Progenitor cell of endocrine pancreas (in vitro differentiated cells): ENCODE measurements at regions not wholly inside any gene's neighbourhood (a gene's known extent, or its start where the extent isn't known, plus 50 kb on each side); places are given as distances from the start of the nearest gene placed in this dataset.

ENCODE experiments used
- DNase-seq: peaks from one replicate; pipeline ENCODE4 v3.0.0; 2021; ENCODE audit warnings: low spot score; ENCODE audit not compliant: unreplicated experiment
- H3K27ac Mint-ChIP-seq: 2 replicates; pipeline ENCODE4 v1.8.0; 2021; ENCODE audit warnings: mild to moderate bottlenecking, moderate library complexity, mixed read lengths
- H3K27me3 Mint-ChIP-seq: 2 replicates; pipeline ENCODE4 v1.8.0; 2021; ENCODE audit warnings: mixed read lengths
- H3K36me3 Mint-ChIP-seq: 2 replicates; pipeline ENCODE4 v1.8.0; 2022; ENCODE audit warnings: mixed read lengths; ENCODE audit not compliant: insufficient read depth
- H3K4me1 Mint-ChIP-seq: 2 replicates; pipeline ENCODE4 v1.8.0; 2021; ENCODE audit warnings: low read depth, mixed read lengths
- H3K4me3 Mint-ChIP-seq: 2 replicates; pipeline ENCODE4 v1.8.0; 2021; ENCODE audit warnings: low read depth, mild to moderate bottlenecking, moderate library complexity, mixed read lengths
- H3K9me3 Mint-ChIP-seq: 2 replicates; pipeline ENCODE4 v1.8.0; 2021; ENCODE audit warnings: low read depth, mixed read lengths
- TF ChIP-seq, protein P1 (sequence below): fragments of 200-600 bp; sonication (generic); IDR thresholded peaks from one replicate; pipeline ENCODE4 v1.5.0; 2021; ENCODE audit warnings: antibody characterized with exemption, mild to moderate bottlenecking; ENCODE audit not compliant: unreplicated experiment

DNA sequence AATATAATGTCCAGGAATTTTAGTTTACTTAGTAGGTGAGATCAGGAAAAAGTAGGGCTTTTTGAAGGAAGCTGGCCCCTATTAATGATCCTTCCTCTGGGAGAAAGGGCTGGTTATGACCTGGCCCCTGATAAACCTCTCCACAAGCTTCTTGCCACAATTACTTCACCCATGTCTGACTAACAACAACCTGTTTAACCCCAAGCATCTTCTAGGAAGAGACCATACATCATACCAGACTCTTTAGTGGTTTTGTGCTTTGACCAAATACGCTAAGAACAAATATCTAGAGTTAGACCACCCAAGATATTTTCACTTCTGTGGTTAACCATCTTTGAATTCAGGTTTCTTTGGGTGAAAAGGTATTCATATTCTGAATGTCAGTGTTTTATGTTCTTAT, 174.0 kb upstream of the SLC27A6 start:
- Mint-ChIP-seq H3K4me1 (no peaks in the 10 kb centered on the region), H3K27me3 (no peaks in the 10 kb centered on the region), H3K27ac (no peak overlapping the region), H3K4me3 (no peak overlapping the region), H3K9me3 (peaks cover 10% of the 10 kb centered on the region), H3K36me3 (no peaks in the 10 kb centered on the region)
- DNase-seq = no peak
- TF ChIP-seq, protein P1, sequence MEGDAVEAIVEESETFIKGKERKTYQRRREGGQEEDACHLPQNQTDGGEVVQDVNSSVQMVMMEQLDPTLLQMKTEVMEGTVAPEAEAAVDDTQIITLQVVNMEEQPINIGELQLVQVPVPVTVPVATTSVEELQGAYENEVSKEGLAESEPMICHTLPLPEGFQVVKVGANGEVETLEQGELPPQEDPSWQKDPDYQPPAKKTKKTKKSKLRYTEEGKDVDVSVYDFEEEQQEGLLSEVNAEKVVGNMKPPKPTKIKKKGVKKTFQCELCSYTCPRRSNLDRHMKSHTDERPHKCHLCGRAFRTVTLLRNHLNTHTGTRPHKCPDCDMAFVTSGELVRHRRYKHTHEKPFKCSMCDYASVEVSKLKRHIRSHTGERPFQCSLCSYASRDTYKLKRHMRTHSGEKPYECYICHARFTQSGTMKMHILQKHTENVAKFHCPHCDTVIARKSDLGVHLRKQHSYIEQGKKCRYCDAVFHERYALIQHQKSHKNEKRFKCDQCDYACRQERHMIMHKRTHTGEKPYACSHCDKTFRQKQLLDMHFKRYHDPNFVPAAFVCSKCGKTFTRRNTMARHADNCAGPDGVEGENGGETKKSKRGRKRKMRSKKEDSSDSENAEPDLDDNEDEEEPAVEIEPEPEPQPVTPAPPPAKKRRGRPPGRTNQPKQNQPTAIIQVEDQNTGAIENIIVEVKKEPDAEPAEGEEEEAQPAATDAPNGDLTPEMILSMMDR = no peak

DNA sequence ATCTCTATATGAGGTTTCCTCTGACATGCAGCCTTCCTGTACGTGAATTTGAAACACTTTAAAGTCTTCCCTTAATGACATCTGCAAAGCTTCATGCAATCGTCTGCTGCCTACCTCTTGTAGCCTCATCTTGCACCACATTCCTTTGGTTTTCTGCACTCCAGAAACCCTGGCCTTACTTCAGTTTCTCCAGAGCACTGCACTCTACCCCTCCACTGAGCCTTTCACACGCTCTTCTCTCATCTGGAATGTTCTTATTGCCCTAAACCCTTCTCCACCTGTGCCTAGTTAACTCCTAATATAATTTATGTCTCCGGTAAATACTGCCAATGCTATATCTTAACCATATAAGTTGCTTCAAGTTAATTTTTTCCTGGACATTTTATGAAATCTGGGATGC, 168.8 kb upstream of the SLC27A6 start:
- Mint-ChIP-seq H3K4me3 (no peak overlapping the region), H3K27ac (no peak overlapping the region), H3K27me3 (no peaks in the 10 kb centered on the region), H3K9me3 (no peaks in the 10 kb centered on the region), H3K4me1 (no peaks in the 10 kb centered on the region), H3K36me3 (no peaks in the 10 kb centered on the region)
- DNase-seq = no peak
- TF ChIP-seq, protein P1 = no peak

DNA sequence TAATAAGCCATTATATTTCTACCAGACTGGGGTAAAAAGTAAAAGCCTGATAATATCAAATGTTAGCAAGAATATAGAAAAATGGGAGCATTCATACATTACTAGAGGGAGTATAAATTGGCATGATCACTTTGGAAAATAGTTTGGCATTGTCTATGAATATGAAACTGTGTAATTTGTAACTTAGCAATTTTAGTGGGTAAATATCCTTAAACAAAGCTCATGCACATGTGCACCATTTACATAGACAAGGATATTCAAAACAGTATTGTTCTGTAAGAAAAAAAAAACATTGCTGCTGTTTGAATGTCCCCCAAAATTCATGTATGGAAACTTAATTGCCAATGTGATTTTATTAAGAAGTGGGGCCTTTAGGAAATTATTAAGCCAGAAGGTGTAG, 166.4 kb upstream of the SLC27A6 start:
- Mint-ChIP-seq H3K27ac (no peak overlapping the region), H3K36me3 (no peaks in the 10 kb centered on the region), H3K4me3 (no peak overlapping the region), H3K27me3 (no peaks in the 10 kb centered on the region), H3K4me1 (no peaks in the 10 kb centered on the region), H3K9me3 (no peaks in the 10 kb centered on the region)
- TF ChIP-seq, protein P1 = no peak
- no peak for DNase-seq

DNA sequence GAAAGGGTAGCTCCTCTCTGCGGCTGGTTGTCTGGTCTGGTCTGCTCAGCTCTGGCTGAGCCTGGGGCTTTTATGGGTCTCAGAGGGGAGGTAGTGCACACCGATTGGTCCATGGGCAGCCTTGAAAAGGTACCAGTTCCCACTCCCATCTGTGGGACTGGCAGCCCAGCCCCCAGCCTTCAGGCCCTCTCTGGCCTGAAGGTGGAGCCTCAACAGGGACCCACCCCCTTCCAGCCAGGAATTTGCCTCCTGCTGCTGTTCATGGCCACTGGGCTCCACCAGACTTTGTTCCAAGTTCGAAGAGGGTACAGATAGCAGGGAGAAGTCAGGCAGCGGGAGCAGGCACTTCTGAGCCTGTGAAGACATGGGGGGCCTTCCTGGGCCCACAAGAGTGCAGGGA, 165.3 kb upstream of the SLC27A6 start:
- Mint-ChIP-seq H3K27ac (no peak overlapping the region), H3K9me3 (no peaks in the 10 kb centered on the region), H3K4me3 (no peak overlapping the region), H3K4me1 (no peaks in the 10 kb centered on the region), H3K36me3 (no peaks in the 10 kb centered on the region), H3K27me3 (no peaks in the 10 kb centered on the region)
- no peak for DNase-seq
- TF ChIP-seq, protein P1 = no peak

DNA sequence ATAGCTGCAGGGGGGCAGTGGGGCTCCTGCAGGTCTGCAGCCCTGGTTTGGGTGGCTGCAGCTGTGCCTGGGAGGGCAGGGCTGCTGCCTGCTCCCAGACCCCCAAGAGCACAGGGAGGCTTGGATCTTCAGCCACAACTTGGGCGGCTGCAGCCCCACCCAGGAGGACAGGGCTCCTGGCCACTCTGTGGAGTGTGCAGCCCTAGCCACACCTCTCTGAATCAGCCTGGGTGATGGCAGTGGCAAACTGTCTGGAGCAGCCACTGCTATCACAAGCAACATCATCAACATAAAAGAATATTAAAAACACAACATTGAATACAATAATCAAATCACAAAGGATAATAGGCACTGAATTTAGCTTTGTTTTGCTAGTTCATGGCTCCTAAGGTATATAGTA, 164.9 kb upstream of the SLC27A6 start:
- no peak for DNase-seq
- H3K36me3 Mint-ChIP-seq = no peaks in the 10 kb centered on the region
- H3K4me3 Mint-ChIP-seq = no peak overlapping the region

More for the DNA sequence above, 164.9 kb upstream of the SLC27A6 start:
- no peaks in the 10 kb centered on the region for H3K4me1 Mint-ChIP-seq
- no peaks in the 10 kb centered on the region for H3K27me3 Mint-ChIP-seq
- H3K27ac Mint-ChIP-seq = no peak overlapping the region
- no peaks in the 10 kb centered on the region for H3K9me3 Mint-ChIP-seq
- TF ChIP-seq, protein P1 = no peak
